ENCODE measurements at regions not wholly inside any gene's neighbourhood (a gene's known extent, or its start where the extent isn't known, plus 50 kb on each side); places are given as distances from the start of the nearest gene placed in this dataset.

DNA sequence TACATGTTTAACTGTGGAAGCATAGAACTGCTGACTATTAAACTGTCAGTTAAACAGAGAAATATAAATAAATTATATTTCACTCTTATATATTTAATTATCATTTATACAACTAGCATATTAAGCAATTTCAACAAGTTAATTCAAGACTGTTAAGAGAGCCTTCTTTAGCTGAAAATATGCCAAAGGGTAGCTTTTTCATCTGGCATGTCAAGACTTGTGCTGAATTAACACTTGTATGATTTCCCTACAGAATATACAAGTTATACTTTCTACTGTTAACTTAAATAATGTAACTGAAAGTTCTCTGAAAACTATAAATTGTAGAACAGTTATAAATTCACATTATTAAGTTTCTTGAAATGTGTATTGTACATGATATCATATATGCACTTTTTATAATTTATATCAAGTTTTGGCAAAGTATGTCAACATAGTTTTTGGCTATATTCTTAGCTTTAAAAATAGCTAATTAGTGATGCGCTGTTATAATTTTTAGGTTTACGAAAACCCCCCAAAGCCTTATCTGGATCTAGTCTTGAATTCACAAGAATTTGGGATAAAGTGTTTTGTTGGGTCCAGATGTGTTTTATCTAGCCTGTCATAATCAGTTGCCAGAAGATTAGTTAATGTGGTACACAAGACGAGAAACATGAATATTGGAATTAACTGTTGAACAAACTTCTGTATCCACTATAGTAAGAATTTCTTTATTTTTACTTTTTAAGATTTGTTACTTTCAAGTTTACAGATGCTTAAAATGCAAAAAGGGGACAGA is 231.1 kb upstream of the FOXP2 start:
- TF ChIP-seq POLR2A (IDR thresholded peaks at IDR 0.05; ENCODE audit: low read depth, low read length) = no peak
- no peak for TF ChIP-seq POLR2AphosphoS5 (IDR thresholded peaks at IDR 0.05; ENCODE audit: low read depth, low read length)
- TF ChIP-seq TAF1 (IDR thresholded peaks at IDR 0.05; ENCODE audit: borderline replicate concordance, low read depth, low read length) = no peak
